ENCODE measurements at regions not wholly inside any gene's neighbourhood (a gene's known extent, or its start where the extent isn't known, plus 50 kb on each side); places are given as distances from the start of the nearest gene placed in this dataset.

- H3K27ac Mint-ChIP-seq = no peak overlapping the region
- DNase-seq = no peak
- H3K9me3 Mint-ChIP-seq = peaks cover 40% of the 10 kb centered on the region
- H3K4me1 Mint-ChIP-seq (ENCODE audit: low read depth) = no peaks in the 10 kb centered on the region
- H3K36me3 Mint-ChIP-seq (ENCODE audit: low read depth) = no peaks in the 10 kb centered on the region
- TF ChIP-seq CTCF (IDR thresholded peaks at IDR 0.05) = no peak
- H3K4me3 Mint-ChIP-seq = no peak overlapping the region
- H3K27me3 Mint-ChIP-seq (ENCODE audit: insufficient read depth) = peaks cover 2% of the 10 kb centered on the region; the same call in 1 of the 2 replicates
Measured at GRCh38 chr15:93613386-93613785, 524.4 kb upstream of the RGMA start.

- TF ChIP-seq CTCF (IDR thresholded peaks at IDR 0.05) = no peak
- peaks cover 40% of the 10 kb centered on the region for H3K9me3 Mint-ChIP-seq
- no peak overlapping the region for H3K4me3 Mint-ChIP-seq
- H3K36me3 Mint-ChIP-seq (ENCODE audit: low read depth) = no peaks in the 10 kb centered on the region
- H3K27me3 Mint-ChIP-seq (ENCODE audit: insufficient read depth) = peaks cover 2% of the 10 kb centered on the region; the same call in 1 of the 2 replicates
- no peak for DNase-seq
- H3K27ac Mint-ChIP-seq = no peak overlapping the region
- no peaks in the 10 kb centered on the region for H3K4me1 Mint-ChIP-seq (ENCODE audit: low read depth)
Measured at GRCh38 chr15:93612953-93613352, 523.9 kb upstream of the RGMA start.

GRCh38 chr15:93610944-93611343, 521.9 kb upstream of the RGMA start:
- Mint-ChIP-seq H3K27ac (no peak overlapping the region), H3K27me3 (ENCODE audit: insufficient read depth) (peaks cover 2% of the 10 kb centered on the region; the same call in 1 of the 2 replicates), H3K4me3 (no peak overlapping the region), H3K36me3 (ENCODE audit: low read depth) (no peaks in the 10 kb centered on the region), H3K9me3 (peaks cover 25% of the 10 kb centered on the region), H3K4me1 (ENCODE audit: low read depth) (no peaks in the 10 kb centered on the region)
- TF ChIP-seq CTCF (IDR thresholded peaks at IDR 0.05) = no peak
- no peak for DNase-seq

GRCh38 chr15:93608643-93609148, 519.7 kb upstream of the RGMA start:
- H3K4me3 Mint-ChIP-seq = no peak overlapping the region
- no peak overlapping the region for H3K27ac Mint-ChIP-seq

GRCh38 chr15:93603550-93603949, 514.5 kb upstream of the RGMA start:
- Mint-ChIP-seq H3K27ac (no peak overlapping the region), H3K36me3 (ENCODE audit: low read depth) (no peaks in the 10 kb centered on the region)

More at GRCh38 chr15:93608643-93609148, 519.7 kb upstream of the RGMA start:
- Mint-ChIP-seq H3K27me3 (ENCODE audit: insufficient read depth) (no peaks in the 10 kb centered on the region; the same call in 1 of the 2 replicates), H3K4me1 (ENCODE audit: low read depth) (no peaks in the 10 kb centered on the region), H3K36me3 (ENCODE audit: low read depth) (no peaks in the 10 kb centered on the region), H3K9me3 (peaks cover 18% of the 10 kb centered on the region)
- DNase-seq = no peak
- TF ChIP-seq CTCF (IDR thresholded peaks at IDR 0.05) = no peak

More at GRCh38 chr15:93603550-93603949, 514.5 kb upstream of the RGMA start:
- peaks cover 11% of the 10 kb centered on the region for H3K9me3 Mint-ChIP-seq
- H3K4me3 Mint-ChIP-seq = no peak overlapping the region
- H3K4me1 Mint-ChIP-seq (ENCODE audit: low read depth) = no peaks in the 10 kb centered on the region
- no peaks in the 10 kb centered on the region for H3K27me3 Mint-ChIP-seq (ENCODE audit: insufficient read depth)
- TF ChIP-seq CTCF (IDR thresholded peaks at IDR 0.05) = no peak
- no peak for DNase-seq
